ENCODE measurements at regions not wholly inside any gene's neighbourhood (a gene's known extent, or its start where the extent isn't known, plus 50 kb on each side); places are given as distances from the start of the nearest gene placed in this dataset.
"Not testable (repeated sequence)": the region's sequence is repeated elsewhere in the genome, so short reads cannot be mapped to it uniquely, and the experiment has no call there.

DNA sequence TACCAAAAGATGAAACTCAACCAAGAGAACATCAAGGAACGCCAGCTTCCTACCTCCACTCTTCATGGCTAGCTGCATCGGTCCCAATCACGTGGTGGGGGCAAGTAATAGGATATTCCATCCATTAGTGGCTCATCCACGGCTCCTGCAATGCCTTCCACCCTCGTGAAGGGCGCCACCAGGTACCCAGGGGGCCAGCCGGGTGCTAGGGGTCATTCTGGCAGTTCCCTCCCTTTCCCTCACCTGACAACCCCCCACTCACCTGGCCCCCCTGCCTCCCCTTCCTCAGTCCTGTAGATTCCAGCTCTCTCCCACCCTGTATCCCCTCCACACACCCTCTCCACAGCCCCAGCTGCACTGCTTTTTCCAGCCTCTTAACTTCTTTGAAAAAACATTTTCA, 161.9 kb downstream of the URI1 start:
- DNase-seq (ENCODE audit: low spot score) = no peak

DNA sequence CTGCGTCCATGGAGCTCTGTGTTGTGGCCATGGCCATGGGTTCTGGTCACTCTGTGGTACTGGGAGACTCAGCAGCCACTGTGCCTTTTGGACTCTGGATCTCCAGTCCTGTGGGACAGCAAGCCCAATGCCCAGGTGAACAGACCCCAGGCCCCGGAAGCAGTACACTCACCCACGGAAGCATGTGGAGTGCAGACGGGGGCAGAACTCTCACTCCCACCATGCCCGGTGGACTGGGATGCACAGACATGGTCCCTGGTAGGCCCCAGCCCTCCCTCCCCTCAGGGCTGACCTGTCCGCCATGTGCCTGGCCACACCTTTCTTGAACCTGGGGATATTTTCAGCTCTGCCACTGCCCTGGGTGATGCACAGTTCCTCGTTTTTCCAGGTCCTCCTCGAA, 163.3 kb downstream of the URI1 start:
- no peak for DNase-seq (ENCODE audit: low spot score)

- DNase-seq (ENCODE audit: low spot score) = no peak
Observed at GRCh38 chr19:30105727-30106126, 163.7 kb downstream of the URI1 start.

DNA sequence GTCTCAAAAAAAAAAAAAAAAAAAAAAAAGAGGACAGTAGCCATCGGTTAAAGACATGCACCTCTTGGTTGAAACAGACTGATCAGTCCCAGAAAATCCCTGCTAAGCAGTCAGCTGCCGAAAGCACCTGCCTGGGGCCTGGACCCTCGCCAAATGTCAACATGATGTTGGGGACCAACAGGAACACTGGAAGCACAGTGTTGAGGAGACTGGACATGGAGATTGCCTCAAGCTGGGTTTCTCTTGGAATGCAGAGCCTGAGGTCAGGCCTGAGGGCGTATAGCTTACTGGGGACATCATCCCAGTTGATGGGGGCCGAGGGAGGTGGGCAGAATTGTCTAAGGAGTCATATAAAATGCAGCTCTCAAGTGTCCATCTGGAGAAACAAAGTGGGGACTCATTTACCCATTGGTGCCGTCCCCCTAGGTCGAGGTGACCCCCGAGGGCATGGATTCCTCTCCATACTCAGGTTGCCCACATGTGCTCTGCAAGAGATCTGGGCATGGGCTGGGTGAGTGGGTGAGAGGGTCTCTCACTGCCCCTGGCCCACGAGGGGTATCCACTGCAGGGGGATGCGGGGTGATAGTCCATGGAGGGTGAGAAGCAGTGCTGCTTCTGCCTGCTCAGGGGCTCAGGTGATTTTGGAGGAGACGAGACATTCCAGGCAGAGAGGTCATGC, 164.5 kb downstream of the URI1 start:
- no peak for DNase-seq (ENCODE audit: low spot score)

DNA sequence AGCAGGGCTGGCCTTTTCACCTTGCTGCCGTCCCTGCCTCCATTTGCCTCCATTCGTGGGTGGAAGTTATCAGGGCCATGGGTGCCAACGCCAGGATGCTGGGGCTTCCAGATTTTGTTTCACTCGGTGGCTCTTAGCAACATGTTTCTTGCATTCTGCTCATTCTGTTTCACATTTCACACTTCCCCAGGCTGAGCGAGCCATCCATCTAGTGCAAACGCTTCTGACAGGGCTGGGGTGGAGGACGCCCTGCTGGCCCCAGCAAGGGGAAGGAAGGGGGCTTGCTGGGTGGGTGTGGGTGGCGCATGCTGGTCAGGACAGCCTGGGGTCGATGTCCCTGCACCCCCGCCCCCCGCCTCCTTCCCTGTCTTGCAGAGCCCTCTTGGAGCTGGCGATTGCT, 165.2 kb downstream of the URI1 start:
- DNase-seq (ENCODE audit: low spot score) = no peak

- no peak for DNase-seq (ENCODE audit: low spot score)
Observed at GRCh38 chr19:30109565-30109964, 167.5 kb downstream of the URI1 start.

GRCh38 chr19:30111021-30111855, 169.2 kb downstream of the URI1 start:
- no peak for DNase-seq (ENCODE audit: low spot score)

DNA sequence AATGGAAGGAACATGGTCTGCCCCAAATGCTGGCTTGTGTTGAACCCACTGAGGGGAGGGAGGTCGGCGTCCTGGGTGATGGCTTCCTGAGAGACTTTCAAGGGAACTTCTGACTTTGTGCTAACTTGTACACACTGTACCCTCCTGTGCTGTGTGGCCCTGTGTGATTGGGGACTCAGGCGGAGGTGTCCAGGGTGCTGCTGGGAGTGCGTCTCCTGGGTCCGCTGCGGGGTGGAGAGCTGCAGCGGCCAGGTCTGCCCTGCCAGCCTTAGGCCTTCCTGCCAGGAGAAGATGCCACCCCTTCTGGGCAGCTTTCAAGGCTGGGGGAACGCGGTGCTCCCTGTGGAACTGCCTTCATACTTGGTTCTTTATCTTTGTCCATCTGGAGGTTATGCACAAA, 170.1 kb downstream of the URI1 start:
- DNase-seq (ENCODE audit: low spot score) = no peak

- no peak for DNase-seq (ENCODE audit: low spot score)
Observed at GRCh38 chr19:30112666-30113065, 170.6 kb downstream of the URI1 start.

DNA sequence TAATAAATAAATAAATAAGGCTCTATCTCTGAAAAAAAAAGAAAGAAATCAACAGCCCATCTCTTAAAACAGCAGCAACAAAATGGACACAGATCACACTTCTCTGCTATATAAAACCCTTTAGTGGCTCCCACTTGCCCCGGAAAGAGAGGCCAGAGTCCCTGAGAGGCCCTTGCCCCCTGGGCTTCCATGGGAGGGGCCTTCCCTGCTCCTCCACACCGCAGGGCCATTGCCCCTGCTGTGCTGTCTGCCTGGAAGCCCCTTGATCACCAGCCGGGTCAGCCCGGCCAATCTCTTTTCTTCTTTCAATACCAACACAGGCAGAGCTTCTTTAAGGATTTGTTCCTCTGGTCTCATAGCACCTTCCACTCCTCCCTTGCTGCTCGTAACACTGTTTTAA, 171.1 kb downstream of the URI1 start:
- no peak for DNase-seq (ENCODE audit: low spot score)

DNA sequence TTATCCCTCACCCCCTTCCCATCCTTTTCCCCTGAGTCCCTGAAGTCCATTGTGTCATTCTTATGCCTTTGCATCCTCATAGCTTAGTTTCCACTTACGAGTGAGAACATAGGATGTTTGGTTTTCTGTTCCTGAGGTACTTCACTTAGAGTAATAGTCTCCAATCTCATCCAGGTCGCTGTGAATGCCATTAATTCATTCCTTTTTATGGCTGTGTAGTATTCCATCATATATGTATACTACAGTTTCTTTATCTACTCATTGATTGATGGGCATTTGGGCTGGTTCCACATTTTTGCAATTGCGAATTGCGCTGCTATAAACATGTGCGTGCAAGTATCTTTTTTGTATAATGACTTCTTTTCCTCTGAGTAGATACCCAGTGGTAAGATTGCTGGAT, 172.1 kb downstream of the URI1 start:
- not testable (repeated sequence) for DNase-seq (ENCODE audit: low spot score)

DNA sequence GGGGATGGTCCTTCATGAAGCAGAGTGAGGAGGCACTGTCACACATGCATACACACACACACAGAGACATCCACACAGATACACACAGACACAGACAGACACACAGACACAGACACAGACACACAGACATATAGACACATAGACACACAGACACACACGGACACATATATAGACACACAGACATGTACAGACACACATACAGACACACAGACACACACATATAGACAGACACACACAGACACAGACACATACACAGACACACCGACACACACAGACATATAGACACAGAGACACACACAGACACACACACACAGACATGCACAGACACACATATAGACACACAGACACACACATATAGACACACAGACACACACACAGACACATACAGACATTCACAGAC, 173.9 kb downstream of the URI1 start:
- DNase-seq (ENCODE audit: low spot score) = no peak

DNA sequence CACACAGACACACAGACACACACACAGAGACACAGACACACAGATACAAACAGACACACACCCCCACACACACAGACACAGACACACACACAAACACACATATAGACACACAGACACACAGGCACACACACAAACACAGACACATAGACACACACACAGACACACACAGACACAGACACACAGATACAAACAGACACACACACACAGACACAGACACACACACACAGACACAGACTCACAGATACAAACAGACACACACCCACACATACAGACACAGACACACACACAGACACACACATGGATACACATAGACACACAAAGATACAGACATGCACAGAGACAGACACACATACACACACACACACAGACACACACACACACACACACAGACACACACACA, 174.5 kb downstream of the URI1 start:
- no peak for DNase-seq (ENCODE audit: low spot score)

- no peak for DNase-seq (ENCODE audit: low spot score)
Observed at GRCh38 chr19:30116984-30117555, 175.0 kb downstream of the URI1 start.

GRCh38 chr19:30117636-30118145, 175.7 kb downstream of the URI1 start:
- no peak for DNase-seq (ENCODE audit: low spot score)

DNA sequence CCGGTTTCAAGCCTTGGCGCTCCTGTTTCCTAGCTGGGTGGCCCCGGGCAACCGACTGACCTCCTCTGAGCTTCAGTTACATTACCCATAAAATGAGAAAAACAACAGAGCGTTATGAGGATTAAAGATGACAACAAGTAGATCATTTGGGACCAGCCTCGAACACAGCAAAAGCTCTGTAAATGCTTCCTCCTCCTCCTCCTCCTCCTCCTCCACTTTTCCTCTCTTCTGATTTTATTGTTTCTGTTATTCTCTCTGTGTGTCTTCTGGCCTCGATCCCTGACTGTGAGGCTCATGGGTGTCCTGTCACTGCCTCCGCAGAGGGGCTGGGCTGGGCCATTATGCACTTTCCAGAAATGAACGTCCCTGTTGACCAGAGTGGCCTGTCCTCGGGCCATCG, 176.2 kb downstream of the URI1 start:
- no peak for DNase-seq (ENCODE audit: low spot score)

GRCh38 chr19:30118760-30119159, 176.7 kb downstream of the URI1 start:
- DNase-seq (ENCODE audit: low spot score) = no peak

GRCh38 chr19:30119180-30119908, 177.3 kb downstream of the URI1 start:
- no peak for DNase-seq (ENCODE audit: low spot score)

DNA sequence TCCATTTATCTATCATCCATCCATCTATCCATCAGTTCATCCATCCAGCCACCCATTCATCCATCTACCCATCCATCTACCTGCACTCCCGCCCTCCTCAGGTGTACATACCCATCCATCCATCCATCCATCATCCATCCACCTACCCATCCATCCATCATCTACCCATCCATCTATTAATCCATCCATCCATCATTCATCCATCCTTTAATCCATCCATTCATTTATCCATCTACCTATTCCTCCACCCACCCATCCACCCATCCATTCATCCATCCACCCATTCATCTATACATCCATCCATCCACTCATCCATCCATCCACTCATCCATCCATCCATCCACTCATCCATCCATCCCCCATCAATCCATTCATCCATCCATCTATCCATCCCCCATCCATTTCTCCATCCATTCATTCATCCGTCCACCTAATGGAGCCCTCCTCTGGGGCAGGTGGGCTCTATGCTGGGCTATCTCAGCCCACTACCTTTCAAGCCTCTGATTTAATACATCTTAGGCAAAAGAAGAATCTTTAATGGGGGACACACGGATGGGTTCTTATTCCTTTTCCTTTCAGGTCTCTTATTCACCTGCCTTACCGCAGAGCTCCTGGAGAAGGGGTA, 178.9 kb downstream of the URI1 start:
- DNase-seq (ENCODE audit: low spot score) = no peak

GRCh38 chr19:30122431-30122830, 180.4 kb downstream of the URI1 start:
- DNase-seq (ENCODE audit: low spot score) = no peak

DNA sequence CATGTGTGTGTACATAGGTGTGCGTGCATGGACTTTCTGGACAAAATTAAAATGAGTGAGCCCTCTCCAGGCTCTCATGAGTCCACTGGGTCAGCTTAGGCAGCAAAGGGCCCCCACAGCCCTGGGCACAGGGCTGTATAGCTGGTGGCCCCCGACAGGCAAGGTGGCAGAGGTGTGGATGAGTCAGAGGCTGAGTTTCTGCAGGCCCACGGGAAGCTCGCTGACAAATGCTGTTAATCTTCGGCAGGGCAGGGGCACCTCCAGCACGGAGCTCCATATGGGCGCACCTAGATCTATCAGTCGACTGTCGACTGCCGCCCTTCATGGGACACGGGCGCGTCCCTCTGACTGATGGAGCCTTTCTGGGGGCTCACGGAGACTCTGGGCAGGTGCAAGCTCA, 181.1 kb downstream of the URI1 start:
- no peak for DNase-seq (ENCODE audit: low spot score)

- no peak for DNase-seq (ENCODE audit: low spot score)
Observed at GRCh38 chr19:30123611-30124010, 181.6 kb downstream of the URI1 start.
